ENCODE measurements at regions not wholly inside any gene's neighbourhood (a gene's known extent, or its start where the extent isn't known, plus 50 kb on each side); places are given as distances from the start of the nearest gene placed in this dataset.
"Not testable (repeated sequence)": the region's sequence is repeated elsewhere in the genome, so short reads cannot be mapped to it uniquely, and the experiment has no call there.

DNA sequence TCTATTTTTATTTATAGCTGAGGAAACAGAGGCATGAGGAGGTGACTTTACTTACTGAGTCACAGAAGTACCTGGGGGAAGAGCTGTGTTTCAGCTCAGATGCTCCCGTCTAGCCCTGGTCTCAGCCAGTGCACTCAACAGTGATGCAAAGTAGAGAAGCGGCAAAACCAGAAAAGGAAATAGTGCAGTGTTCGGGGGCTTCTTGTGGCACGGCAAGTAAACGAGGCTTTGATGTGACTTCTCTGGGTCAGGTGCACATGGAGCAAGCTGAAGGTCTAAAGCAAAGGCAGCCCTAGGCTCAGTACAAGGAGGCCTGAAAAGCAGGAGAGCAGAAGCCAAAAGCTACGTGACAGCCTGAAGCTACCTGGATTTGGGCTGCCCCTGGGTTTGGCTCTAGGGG is 526.7 kb upstream of the ADAMTS16 start:
- no peak for DNase-seq

DNA sequence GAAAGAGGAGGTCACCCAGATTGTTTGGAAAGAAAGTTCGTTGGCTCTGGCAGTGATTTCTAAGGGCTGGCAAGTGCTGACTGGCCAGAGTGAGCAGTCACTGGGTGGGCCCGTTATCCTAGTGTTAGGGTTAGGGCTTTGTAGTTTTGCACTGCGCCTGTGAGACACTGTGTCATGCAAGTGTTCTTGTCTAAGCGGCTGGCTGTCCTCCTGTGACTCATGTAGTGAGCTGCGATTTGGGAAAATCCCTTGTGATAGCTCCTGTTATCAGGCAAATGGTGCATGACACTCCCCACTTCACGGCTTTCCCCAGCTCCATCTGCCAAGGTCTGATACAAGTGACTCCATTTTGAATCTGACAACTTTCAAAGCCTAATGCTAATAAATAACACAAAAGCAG is 526.0 kb upstream of the ADAMTS16 start:
- no peak for DNase-seq

DNA sequence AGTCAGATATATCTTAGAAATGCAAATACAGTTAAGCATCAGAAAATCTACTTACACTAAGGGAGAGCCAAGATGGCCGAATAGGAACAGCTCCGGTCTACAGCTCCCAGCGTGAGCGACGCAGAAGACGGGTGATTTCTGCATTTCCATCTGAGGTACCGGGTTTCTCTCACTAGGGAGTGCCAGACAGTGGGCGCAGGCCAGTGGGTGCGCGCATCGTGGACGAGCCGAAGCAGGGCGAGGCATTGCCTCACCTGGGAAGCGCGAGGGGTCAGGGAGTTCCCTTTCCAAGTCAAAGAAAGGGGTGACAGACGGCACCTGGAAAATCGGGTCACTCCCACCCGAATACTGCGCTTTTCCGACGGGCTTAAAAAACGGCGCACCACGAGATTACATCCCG is 524.8 kb upstream of the ADAMTS16 start:
- DNase-seq: not testable (repeated sequence)

DNA sequence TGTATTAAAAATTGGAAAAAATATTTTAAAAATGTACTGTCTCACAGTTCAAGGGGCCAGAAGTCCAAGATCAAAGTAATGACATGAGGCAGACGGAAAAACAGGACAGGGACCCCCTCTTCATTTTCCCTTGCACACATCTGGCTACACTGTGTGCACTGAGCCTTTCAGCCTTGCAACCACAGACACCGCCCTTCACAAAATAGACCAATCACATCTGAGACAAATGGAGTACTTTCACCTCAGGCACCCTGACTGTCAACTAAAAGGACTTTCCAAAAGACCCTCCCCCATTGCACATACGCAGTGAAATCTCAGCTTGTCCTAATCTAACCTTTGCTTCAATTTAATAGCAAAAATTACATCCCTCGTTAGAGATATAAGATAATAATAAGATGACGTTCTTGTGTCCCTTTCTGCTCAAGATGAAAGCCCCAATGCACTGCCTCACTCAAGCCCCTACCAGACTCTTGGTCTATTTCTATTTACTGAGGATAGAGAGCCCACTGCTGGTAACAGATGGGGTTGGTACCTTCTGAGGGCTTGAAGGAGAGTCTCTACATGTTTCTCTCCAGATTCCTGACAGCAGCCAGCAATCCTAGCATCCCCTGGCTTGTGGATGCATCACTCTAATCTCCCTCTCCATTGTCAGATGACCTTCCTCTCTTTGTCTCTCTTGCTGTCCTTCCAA is 514.8 kb upstream of the ADAMTS16 start:
- no peak for DNase-seq

DNA sequence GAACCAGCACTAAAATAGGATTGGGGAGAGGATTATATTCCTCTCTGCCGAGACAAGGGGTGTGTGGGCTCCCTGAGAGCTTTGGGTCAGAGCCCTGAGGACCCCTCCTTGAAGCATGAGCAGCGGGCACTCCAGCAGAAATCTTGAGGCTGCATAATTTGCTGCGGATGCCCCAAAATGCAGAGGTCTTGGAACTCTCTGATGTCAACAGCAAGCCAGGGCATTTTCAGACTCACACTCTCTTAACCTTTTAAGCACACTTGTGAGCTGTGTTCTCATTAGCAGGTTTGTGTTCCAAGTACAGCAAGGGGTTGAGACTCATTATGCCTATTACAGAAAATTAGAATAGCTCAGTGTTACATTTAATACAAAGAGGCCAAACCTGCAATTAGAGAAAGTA is 513.0 kb upstream of the ADAMTS16 start:
- no peak for DNase-seq

DNA sequence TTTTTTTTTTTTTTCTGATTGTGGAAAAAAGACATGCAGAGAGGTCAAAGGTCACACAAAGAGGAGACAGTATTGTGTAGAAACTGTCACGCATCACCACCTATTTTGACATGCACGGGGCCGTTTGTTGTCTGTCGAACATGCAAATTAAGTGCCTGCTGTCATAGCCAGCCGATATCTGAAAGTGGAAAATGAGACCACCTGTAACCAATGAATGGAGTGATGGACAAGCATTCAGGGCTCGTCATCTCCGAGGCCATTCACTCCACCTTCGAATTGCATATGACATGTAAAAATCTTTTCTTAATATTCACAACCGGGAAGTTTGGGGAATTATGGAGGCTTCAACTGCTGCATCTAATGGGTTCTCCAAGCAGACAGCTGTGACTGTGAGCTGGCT is 512.2 kb upstream of the ADAMTS16 start:
- no peak for DNase-seq

DNA sequence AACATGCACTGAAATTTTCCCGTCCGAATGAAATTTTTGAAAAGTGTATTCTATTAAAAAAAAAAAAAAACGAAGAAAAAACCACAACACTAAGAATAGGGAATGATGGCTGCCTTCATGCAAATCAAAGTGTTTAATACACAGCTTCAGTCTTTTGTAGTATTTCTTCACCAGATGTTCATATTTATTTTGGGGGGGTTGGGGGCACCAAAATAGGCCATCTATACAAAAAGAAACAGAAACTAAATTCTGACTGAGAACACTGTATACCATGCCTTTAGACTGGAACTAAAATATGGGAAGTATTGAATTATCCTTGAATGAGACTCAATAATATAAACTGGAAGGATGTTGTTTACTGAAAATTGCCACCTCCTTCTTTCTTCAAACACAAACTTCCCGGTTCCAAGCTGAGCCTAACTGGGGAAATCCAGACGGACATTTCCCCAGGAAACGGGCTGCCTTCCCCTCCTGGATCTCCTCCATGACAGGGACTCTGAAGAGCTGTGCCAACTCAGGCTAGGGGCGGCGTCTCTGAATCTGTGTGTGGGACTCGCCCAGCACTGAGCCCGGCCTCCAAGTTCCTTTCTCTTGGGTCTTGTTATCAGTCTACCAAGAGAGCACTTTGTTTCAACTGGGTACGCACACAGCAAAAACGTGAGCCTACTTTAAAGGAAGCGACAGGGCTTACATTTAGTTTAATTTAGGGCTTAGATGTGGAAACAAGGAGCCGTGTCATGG is 511.3 kb upstream of the ADAMTS16 start:
- DNase-seq: no peak

DNA sequence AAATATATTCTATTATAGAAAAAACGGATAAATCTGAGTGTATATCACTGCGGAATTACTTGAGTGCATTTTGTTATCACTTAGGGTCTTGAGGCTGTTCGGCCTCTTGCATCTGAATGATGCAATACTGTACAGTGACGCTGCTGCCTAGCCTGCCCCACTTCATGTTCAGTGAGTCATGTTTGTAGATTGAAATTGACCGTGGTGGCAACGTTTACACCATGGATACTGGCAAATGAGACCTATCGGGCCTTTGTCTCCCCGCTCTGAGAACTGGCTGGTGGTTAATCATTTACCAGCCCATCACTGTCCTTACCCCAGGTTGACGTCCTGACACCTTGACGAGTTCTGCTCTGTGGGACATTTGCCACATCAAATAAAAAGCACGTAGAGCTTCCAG is 510.1 kb upstream of the ADAMTS16 start:
- no peak for DNase-seq

DNA sequence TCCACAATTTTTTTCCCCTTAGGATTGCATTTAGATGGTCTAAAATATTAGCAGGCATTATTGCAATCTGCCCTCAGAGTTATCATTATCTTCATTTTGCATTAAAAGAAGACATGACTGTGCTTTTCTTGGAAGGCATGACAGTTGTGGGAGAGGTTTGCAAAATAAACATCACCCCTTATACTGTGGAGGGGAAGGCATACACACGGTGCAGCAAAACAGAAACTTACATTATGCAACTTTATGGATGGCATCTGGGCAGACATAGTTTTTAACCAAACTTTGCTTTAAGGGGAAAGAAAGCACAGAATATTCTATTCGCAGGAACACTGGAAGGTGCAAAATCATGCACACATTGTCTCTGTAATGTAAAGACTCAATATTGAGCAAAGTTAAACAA is 505.8 kb upstream of the ADAMTS16 start:
- DNase-seq: no peak

DNA sequence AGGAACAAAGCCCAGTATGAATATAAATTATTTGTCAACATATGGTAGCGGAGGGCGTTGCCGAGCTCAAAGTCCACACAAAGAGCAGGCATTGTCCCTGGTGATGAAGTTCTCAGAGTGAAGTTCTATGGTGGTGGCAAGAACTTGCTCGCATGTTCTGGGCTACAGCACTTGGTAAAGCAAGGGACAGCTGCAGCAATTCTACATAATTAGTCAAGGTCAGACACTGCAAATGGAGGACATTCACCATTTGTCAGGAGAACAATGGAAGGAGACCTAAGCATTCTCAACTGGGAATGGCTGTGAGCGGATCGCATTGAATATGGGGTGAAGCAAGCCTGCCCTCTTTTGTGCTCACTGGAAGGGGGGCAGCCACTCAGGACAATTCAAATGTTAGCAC is 503.8 kb upstream of the ADAMTS16 start:
- DNase-seq: no peak

DNA sequence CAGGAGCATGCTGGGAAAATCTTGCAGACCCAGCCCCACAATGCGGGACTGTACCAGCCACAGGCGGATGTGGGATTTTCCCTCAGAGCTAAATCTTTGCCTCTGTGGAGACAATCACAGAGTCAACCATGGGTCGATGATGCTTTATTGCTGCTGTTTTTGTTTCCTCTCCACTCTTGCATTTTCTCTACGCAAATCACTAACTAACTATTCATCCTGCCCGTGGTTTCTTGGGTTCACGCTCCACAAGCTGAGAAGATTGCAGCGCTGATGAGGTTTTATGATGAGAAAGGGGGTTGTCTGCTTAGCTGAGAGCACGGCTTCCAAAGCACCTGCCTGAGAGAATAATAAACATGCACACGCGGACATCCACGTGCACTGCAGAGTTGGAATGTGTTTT is 500.2 kb upstream of the ADAMTS16 start:
- DNase-seq: no peak

DNA sequence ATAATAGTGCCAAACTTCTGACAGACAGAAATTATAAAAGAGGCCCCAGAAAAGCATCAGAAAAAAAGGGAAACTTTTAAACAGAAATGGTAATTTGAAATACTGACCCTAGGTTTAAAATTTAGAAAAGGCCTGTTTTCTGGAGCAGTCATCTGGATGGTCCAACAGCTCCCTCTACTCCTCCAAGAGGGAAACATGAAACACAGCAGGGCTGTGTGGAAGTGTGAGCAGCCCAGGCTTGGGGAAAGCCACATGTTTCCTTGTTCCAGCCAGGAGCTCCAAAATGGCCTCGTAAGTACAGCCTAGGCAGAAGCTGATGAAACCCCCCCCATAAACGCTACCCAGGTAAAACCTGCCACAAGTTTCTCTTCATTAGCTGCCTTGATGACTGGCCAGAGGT is 499.3 kb upstream of the ADAMTS16 start:
- no peak for DNase-seq

DNA sequence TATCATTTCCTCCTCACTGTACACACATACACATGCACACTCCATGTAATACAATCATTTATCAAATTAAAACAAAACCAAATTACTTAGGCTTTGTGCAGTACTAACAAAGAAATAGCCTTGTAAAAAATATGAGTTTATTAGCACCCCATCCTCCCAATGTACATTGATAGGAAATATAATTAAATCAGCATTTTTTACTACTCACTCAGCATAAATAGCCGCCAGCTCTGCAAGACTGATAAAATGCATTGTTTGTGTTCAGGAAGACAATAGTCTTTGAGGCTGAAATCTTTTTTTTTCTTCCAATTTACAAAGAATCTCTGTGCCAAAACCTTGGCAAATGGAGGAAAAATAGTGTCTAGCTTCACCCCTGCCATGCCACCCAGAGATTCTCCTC is 497.6 kb upstream of the ADAMTS16 start:
- DNase-seq: no peak

DNA sequence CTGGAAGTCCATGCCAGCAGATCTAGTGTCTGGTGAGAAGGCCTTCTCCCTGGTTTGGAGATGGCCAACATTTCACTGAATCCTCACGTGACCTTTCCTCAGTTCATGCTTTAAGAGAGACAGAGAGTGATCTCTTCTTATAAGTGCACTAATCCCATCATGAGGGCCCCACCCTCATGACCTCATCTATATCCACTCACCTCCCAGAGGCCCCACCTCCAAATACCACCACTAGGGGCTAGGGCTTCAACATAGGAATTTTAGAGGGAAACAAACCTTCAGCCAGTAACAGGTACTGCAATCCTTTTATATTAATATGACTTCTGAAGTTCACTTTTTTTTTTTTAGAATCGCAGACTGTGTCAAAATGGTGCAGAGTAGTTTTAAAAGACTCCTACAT is 496.9 kb upstream of the ADAMTS16 start:
- no peak for DNase-seq

DNA sequence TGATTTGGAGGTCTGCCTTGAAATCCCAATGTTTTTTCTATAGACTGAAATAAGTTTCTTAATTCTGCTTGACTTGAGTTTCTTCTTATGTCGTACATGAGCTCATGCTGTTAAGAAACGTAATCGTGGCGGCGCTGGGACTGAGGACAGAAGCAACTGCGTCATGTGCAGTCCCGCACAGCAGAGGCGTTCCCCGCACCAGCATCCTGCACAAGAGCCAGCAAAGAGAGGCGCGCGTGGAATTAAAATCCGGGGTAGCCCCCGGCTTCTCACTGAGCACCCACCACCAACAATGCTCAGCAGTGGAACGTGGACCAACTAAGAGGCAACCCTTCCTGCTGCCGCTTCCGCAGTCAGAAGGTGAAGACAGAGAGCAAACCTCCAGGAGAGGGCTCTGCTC is 496.2 kb upstream of the ADAMTS16 start:
- no peak for DNase-seq

DNA sequence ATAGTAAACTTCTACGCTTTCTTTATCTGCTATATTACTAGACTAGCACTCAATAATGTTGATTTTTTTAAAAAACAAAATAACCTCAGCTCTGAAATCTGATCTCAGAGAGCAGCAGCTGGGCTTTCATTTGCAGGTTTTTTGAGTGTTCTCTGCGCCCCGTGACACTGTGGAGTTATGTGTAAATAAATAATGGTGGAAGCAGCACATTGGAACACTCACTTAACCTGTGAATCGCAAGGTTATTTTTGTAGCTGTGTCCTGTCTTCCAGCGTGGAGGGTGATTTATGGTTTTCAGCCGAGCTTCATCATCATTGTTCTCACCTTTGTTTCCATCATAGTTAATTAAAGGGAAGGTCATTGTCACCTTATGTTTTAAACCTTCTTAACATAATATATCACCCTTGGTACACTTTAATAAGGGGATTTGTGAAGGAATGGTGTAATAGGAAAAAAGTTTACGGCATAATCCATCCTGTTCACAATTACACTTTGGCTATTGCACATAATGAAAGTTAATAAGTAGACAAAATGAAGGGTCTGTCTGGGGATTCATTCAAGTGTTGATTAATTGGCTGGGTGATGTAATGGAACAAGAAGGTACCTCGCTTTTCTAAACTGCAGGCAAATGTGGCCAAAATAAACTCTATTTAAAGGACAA is 493.3 kb upstream of the ADAMTS16 start:
- DNase-seq: no peak

DNA sequence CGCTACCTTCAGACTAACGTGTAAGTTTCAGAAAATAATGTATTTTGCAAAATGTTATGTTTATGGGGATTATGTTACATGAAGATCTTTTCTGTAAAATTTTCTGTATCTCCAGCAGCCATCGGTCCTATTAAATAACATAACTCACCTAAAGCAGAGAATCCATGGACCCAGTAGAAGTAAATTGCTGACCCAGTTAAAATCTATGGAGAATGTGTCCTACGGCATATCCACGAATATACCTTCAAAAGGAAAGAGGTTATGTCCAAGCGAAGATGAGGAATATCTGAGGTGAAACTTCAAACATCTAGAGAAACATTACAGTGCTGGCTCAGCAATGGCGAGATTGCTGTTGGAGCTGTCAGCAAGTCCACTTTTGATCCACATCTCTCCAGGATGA is 492.2 kb upstream of the ADAMTS16 start:
- DNase-seq: no peak

DNA sequence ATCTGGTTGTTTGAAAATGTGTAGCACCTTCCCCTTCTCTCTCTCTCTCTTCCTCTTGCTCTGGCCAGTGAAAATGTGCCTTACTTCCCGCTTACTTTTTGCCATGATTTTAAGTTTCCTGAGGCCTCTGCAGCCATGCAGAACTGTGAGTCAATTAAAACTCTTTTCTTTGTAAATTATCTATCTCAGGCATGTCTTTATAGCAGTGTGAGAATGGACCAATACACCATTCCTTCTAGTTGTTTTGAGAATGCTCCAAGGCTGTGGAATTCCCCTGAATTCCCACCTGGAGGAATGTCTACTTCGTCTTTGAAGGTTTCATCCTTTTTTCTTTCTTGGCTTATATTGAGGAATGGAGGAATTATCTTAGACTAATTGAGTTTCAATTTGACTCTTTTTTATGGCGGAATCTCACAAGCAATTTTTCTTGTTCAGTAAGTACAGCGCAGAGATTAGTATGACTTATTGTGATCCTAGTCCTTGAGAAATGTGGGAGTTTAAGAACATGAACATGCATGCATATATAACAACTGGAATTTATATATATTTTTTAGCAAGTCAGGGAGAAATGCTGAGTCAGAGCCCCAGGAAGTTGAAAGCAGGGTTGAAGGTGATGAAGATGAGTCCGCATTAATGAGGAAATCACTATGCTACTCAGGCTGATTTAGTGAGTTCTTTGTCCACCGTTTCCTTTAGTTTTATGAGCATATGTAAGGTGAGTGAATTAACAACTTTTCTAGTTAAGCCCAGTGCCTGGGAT is 488.1 kb upstream of the ADAMTS16 start:
- no peak for DNase-seq

DNA sequence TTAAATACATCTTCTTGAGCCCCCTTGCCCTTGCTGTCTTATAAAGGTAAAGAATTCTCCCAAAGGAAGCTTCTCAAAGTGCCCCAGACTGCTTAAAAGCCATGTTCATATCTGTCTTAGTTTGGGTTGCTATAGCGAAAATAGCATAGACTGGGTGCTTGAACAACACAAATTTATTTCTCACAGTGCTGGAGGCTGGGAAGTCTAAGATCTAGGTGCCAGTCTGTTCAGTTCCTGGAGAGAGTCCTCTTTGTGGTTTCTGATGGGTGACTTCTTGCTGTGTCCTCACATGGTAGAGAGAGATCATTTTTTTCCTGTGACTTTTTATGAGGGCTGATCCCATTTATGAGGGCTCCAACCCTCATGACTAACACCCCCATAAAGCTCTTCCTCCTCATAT is 486.7 kb upstream of the ADAMTS16 start:
- DNase-seq: no peak

DNA sequence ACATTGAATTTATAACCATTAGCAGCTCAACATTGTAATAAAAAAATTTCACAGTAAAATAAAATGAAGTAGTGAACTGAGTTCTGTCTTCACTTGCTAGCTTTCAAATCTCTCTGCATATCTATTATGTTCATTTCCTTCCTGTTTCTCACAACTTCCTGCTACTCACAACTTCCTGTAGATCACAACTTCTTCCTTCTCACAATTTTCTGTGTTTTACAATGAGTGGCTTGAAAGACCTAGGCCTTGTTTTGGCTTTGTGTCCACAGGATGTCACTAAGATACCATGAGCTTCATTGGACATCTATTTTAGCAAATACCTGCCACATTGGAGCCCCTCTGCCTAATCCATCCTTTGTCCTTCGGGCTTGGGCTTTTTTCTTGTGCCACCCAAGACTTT is 480.3 kb upstream of the ADAMTS16 start:
- no peak for DNase-seq

DNA sequence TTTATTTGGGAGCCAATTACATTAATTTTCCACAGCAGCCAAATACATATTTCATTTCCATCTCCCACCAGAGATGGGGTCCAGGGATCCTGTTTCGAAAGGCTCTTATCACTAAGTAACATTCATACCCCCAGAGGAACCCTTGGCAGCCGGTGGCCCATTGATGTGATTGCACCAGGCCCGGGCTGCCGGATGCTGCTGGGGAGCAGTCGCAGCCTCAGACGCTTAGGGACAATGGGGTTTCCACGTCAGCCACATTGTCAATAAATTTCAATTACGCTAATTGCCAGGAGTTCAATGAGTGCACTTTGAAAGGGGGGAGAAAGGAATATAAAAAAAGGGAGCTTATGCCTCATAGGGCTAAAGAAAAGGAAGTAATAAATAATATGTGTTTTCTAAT is 478.8 kb upstream of the ADAMTS16 start:
- no peak for DNase-seq

DNA sequence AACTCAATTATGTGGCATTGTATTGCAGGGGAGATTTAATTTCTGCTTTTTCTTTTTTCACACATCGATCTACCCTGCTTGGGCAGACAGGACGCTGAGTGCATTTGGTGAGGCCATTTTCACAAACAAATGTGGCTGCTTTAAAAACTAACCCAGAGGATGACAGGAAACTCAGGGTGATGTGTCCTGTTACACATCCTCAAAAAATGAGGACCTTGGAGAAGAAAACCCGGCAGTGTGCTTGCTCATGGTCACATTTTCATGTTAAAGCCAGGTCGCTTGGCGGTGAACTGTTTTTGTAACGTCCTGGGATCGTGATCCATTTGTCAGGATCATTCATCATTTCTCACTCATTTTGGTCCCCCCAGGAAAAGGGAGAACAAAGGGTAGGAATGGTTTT is 478.3 kb upstream of the ADAMTS16 start:
- no peak for DNase-seq

DNA sequence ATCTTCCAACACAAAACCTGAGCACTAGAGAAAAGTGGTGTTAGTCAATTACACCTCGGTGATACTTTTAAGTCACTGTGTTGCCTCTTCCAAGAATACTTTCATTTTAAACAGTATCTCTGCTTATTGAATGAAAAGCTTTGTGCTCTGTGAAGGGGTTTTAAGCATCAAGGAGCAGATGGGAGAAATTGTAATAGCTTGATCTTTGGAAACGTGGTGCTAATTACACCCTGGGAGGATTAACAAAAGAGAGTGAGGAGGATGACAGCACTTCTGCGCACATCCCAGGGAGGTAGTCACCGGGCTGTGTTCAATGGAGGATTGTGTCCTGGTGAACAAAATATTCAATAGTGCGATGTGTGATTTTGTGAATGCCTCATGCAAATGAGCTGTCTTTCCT is 477.4 kb upstream of the ADAMTS16 start:
- DNase-seq: no peak

DNA sequence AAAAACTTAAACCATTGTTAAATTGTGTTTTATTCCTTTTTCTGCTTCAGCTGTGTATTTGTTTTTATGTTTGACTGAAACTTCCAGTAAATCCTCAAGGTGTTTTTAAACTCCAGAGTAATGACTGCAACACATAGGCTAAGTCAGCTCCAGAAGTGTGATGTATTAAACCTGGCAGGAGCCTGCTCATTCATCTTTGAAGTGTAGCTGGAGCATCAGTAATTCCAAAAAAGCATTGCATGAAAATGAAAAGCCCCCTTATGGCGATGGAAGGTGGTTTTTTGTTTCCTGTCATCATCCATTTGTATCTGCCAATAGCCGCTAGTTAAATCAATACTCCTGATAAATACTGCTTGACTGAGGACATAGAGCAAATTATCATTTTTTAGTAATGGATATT is 474.2 kb upstream of the ADAMTS16 start:
- DNase-seq: no peak

All from activated CD4-positive, CD25-positive, alpha-beta regulatory T cell treated with anti-CD3 and anti-CD28 coated beads, Interleukin-2, amount 50 U/mL, for 72 hours (primary cell).